GM12872 (cell line): ENCODE measurements at regions not wholly inside any gene's neighbourhood (a gene's known extent, or its start where the extent isn't known, plus 50 kb on each side); places are given as distances from the start of the nearest gene placed in this dataset.
A peak's percentile ranks its signal among the peaks of the same experiment; 100 is the strongest.

Experiments
- TF ChIP-seq, protein P1 (sequence below): IDR thresholded peaks from 3 replicates; pipeline ENCODE4 v1.5.1; 2011; ENCODE audit warnings: low read depth, mild to moderate bottlenecking, low read length, moderate library complexity; ENCODE audit not compliant: insufficient read depth

DNA sequence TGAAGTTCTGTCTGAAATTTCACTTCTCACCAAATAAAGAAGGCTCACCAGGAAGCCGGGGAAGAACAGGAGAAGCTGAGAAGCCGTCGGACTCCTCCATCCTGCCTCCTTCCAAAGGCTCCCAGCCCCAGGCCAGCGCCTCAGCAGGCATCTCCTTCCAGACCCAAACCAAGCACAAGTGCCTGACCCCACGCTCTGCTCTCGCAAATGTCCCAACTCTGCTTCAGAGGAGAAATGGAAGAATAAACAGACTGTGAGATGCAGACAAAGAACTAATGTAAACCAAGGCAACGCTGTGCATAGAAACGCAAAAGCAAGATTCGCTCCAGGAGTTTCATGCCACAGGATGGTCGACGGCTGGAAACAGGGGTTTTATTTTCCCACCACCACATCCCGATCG is 100.3 kb upstream of the EXOC2 start:
- TF ChIP-seq, protein P1, sequence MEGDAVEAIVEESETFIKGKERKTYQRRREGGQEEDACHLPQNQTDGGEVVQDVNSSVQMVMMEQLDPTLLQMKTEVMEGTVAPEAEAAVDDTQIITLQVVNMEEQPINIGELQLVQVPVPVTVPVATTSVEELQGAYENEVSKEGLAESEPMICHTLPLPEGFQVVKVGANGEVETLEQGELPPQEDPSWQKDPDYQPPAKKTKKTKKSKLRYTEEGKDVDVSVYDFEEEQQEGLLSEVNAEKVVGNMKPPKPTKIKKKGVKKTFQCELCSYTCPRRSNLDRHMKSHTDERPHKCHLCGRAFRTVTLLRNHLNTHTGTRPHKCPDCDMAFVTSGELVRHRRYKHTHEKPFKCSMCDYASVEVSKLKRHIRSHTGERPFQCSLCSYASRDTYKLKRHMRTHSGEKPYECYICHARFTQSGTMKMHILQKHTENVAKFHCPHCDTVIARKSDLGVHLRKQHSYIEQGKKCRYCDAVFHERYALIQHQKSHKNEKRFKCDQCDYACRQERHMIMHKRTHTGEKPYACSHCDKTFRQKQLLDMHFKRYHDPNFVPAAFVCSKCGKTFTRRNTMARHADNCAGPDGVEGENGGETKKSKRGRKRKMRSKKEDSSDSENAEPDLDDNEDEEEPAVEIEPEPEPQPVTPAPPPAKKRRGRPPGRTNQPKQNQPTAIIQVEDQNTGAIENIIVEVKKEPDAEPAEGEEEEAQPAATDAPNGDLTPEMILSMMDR: no peak

DNA sequence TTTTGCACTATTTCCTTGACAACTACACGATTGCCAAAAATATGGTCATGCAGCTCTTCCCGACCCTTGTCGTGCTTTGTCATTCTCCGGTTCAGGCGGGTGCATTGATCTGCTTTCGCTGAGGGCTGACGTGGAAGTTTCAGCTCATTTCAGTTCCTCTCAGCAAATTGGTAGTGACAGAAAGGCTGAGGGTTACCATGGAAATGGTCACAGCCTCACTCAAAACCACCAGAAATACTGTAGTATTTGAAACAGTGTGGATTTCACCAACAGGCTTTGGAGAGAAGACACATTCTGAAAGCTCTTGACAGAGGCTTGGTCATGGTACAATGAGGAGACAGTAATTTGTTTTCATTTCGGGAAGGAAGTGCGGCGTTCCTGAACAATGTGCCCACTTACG is 99.7 kb upstream of the EXOC2 start:
- TF ChIP-seq, protein P1: no peak

DNA sequence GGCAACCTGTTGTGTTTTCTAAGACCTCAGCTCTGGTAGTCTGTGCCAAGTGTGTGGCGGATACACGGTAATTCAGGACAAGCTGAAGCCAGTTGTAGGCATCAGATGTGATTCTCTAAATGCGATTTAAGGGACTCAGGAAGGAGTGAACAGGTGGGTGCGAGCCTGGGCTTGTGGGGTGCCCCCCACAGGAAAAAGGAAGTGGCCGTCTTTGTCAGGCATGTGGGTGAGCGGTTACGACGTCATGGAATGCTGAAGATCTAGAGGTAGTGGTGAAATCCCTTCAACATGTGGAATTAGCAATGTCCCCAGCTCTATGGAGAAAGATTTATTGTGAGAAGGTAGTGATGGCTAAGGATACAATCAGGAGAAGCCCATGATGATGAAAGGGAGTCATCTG is 95.1 kb upstream of the EXOC2 start:
- TF ChIP-seq, protein P1: no peak

DNA sequence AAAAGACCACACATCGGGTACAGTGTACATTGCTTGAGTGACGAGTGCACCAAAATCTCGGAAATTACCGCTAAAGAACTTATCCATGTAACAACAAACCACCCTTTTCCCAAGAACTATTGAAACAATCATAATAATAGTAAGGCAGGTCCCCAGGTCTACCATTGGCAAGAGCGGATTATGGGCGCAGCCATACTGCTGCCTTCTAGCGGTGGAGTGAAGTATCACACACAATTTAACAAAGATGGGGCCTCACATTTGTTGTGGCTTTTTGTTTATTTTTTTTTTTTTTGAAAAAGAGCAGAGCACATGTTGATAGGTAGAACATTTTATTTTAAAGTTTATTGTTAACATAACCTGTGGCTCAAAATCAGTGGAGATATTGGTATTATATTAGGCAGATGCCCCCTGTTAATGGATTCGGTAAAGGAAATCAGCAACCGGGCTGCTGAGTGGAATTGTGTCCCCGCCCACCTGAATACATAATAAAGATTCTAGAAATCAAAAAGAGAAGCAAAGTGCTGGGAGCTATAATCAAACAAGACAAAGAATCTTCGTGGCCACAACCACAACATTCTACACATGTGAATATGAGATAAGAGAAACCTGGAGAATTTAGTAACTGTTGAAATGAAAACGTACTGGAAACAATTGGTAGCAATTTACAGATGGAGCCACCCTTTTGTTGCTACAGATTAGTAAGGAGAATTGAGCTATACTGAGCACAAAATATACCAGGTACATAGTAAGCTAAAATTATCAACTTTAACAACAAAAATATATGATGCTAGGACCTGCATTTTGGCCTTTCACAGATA is 94.2 kb upstream of the EXOC2 start:
- TF ChIP-seq, protein P1: peak; percentile 73

DNA sequence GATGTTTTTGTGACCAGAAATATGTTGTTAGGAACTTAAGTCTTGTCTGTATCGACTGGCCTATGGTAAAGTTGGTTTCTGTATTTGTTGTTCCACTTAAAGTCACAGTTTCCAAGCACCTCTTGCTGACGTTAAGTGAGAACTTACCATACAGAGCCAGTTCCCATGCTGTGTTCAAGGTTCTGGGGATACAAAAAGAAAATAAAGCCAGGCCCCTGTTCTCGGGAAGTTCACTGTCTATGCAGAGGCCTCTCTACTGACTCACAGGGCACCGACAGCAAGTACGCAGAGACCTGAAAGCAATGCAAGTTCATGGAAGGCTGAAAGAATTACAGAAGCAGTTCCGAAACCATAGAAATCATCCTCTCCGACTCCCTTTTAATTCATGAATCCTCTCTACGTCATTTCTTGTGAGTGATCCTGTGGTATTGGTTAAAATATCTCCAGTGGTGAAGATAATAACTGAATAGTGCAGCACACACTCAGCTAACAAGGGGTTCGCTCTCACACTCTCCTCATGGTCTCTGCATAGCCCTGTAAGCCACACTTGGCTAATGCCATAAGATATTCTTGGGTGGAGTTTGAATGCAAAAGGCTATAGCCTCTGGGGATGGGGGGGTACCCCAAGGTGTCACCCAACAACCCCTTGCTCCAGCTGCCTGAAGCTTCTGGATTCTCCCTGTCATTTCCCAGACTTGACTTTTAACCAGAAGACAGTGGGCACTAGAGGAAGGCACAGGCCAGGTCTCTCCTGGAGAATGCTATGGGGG is 91.2 kb upstream of the EXOC2 start:
- TF ChIP-seq, protein P1: no peak

DNA sequence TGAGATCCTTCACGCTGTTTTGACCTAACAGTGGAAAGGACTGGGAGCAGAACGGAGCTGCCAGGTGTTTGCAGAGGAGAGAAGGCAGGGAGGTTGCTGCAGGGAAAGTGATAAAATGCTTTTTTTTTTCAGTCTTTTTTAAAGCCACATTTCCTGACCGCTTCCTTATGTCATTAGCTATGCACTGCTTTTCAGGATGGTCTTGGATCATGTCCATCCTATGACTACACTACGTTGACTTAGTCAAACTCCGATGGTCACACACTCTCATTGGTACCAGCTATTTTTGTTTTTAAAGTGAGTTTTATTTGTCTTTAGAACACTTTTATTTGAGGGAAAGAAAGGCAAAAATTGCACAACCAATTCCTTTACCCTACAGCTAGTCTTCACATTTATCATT is 89.2 kb upstream of the EXOC2 start:
- TF ChIP-seq, protein P1: no peak

DNA sequence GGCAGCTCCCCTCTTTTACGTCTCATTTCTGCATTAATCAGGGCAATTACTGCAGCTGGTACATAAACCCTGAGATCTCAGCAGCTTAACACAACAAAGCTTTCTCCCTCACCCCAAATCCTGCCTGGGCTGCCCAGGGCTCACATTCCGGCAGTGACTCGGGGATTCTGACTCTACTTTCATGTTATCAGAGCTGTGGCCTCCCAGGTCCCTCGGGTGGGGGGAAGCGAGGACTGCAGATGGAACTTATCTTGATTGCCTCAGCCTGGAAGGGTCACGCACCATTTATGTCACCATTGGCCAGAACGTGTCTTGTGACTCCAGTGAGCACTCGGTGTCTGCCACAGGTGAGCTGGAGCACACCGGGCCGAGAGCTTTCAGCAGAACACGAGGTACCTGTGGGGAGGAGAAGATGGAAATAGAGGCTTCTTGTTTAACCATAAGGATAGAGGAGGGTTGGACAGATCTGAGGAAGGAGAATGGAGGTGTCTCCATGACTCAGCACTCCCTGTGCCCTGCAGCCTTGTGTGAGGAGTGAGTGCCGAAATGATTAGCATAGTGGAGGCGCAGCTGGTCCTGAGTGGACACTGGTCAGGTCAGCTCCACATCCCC is 88.5 kb upstream of the EXOC2 start:
- TF ChIP-seq, protein P1: no peak
